DND-41 (cell line): ENCODE measurements at regions not wholly inside any gene's neighbourhood (a gene's known extent, or its start where the extent isn't known, plus 50 kb on each side); places are given as distances from the start of the nearest gene placed in this dataset.

Experiments
- EZH2 ChIP-seq: IDR thresholded peaks from 3 replicates; pipeline ENCODE4 v1.6.1; 2012; ENCODE audit warnings: borderline replicate concordance, low read depth, mild to moderate bottlenecking, moderate library complexity, low read length, inconsistent platforms; ENCODE audit not compliant: severe bottlenecking
- TF ChIP-seq, protein P1 (sequence below): IDR thresholded peaks from 2 replicates; pipeline ENCODE4 v1.5.1; 2012; ENCODE audit warnings: borderline replicate concordance, low read length, moderate library complexity, mild to moderate bottlenecking; ENCODE audit not compliant: poor library complexity, severe bottlenecking; ENCODE audit errors: extremely low read depth

DNA sequence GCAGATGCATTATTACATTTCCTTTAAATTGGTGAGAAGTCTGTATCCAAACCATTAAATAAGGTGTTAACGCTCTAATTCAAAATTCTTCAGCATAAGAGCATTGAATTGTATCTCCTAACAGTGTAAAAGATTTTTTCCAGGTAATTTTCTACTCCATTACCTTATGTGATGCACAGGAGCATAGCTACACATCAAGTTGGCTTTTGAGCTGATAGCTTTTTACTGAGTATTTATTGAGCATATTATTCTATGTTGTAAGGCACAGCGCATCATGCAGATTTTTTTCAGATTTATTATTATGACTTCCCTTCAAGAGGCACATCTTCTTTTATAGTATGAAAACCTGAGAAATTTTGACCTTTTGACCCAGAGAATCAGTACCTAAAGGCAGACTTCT, 270.7 kb upstream of the MIR17HG start:
- TF ChIP-seq, protein P1, sequence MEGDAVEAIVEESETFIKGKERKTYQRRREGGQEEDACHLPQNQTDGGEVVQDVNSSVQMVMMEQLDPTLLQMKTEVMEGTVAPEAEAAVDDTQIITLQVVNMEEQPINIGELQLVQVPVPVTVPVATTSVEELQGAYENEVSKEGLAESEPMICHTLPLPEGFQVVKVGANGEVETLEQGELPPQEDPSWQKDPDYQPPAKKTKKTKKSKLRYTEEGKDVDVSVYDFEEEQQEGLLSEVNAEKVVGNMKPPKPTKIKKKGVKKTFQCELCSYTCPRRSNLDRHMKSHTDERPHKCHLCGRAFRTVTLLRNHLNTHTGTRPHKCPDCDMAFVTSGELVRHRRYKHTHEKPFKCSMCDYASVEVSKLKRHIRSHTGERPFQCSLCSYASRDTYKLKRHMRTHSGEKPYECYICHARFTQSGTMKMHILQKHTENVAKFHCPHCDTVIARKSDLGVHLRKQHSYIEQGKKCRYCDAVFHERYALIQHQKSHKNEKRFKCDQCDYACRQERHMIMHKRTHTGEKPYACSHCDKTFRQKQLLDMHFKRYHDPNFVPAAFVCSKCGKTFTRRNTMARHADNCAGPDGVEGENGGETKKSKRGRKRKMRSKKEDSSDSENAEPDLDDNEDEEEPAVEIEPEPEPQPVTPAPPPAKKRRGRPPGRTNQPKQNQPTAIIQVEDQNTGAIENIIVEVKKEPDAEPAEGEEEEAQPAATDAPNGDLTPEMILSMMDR, result no peak
- no peak for TF ChIP-seq EZH2
